ENCODE measurements at regions not wholly inside any gene's neighbourhood (a gene's known extent, or its start where the extent isn't known, plus 50 kb on each side); places are given as distances from the start of the nearest gene placed in this dataset.

DNA sequence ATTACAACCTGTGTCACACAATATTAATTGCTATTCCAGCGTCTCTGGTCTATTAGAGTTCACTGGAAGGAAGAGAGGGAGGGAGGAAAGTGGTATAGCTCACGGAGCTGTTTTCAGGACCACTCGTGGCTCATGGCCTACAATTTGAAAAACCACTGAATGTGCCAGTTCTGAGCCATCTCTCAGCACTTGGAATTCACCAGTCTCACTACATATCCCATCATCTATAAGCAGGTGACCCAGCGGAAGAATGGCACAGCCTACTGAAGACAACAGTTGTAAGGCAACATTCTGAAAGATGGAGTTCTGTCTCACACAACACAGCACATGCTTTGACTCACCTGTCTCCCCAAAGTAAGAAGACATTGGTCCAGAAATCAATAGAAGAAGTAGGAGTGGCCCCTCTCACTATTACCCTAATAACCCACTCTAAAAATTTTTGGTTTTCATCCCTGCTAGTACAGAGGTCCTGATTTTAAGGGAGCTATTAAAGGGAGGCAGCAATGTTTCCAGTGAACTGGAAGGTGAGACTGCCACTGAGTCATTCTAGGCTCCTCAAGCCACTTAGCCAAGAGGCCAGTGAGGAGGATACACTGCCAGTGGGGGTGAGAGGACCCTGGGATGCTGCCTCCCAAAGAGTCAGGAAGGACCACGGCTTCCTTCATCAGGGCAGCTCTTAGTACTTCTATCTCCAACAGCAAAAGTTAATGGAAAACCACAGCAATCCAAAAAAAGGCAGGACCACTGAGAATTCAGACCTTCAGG is 50.0 kb upstream of the DOCK9 start:
- no peak for DNase-seq

DNA sequence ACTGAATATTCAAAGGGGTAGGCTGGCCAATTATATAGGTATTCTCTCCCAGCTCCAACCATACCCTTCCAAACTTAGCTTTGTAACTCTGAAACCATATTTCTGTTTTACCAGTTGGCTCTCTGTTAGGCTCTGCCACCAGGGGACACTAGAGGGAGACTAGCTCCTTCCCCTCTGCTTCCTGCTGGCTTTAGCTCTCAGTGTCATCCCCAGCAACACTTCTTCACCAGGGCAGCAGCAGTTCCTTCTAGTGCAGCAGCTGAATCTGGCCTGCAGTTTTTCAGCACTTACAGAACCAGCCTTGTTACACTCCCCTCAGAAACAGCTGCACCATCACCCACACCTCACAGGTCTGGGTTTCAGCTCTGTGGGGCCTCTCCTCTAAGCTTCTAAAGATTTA is 51.0 kb upstream of the DOCK9 start:
- no peak for DNase-seq

DNA sequence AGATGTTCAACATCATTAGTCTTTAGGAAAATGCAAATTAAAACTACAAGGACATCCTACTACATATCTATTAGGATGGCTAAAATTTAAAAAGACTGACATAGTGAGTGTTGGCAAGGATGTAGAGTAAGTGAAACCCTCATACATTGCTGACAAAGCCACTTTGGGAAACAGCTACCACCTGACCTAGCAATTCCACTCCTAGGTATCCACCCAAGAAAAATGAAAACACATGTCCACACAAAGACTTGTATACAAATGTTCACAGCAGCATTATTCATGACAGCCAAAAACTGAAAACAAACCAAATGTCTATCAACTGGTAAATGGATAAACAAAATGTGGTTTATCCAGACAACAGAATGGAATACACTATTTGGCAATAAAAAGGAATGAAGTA is 51.7 kb upstream of the DOCK9 start:
- no peak for DNase-seq

DNA sequence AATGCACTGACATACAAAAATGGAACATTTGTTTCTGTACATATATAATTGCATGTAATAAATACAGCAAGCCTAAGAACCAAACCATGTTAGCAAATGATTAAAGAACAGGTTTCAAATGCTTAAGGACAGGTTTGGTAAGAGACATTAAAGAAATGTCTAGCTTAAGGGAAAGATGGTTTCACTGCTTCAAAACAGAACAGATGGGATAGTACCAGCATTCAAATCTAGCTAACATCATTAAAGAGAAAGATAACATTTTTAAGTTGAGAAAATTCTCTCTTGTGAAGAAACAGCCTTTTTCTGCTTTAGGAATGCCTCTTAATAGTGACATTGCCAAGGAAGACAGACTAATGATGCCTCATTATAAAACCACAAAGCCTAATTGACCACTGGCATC is 52.5 kb upstream of the DOCK9 start:
- no peak for DNase-seq

DNA sequence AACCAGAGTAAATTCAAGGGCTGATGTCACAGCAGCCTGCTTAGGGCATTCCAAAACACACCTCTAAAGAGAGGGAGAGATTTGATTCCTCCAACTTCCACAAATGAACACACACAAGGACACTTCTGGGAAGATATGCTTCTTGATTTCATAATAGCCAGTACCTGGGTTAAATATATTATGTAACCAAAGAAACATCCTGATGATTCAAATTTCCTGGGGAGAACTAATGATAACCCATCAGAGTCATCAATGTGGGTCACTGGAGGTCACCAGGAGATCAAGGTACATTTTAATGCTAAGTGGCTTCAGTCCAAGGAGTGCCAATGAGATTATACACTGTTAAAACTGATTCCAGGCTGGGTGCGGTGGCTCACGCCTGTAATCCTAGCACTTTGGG is 54.0 kb upstream of the DOCK9 start:
- DNase-seq, result no peak

DNA sequence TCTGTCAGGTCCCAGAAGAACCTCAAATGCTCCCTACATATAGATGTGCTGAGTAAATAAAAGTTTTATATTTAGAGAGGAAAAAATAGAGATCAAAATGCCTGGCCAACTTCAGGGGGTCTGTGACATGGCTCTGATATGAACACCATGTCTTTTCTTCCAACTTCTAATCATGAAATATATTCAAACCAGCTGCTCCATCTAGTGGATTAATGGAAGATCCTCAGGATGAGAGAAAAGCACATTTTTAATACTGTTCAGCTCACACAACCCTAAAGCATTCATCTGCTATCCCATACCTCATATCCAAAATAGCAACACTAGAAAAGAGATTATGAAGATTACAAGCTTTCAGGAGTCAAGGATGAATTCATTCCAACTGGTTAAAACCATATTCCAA is 56.0 kb upstream of the DOCK9 start:
- DNase-seq, result peak in 1 of 2 experiments; percentile 13

DNA sequence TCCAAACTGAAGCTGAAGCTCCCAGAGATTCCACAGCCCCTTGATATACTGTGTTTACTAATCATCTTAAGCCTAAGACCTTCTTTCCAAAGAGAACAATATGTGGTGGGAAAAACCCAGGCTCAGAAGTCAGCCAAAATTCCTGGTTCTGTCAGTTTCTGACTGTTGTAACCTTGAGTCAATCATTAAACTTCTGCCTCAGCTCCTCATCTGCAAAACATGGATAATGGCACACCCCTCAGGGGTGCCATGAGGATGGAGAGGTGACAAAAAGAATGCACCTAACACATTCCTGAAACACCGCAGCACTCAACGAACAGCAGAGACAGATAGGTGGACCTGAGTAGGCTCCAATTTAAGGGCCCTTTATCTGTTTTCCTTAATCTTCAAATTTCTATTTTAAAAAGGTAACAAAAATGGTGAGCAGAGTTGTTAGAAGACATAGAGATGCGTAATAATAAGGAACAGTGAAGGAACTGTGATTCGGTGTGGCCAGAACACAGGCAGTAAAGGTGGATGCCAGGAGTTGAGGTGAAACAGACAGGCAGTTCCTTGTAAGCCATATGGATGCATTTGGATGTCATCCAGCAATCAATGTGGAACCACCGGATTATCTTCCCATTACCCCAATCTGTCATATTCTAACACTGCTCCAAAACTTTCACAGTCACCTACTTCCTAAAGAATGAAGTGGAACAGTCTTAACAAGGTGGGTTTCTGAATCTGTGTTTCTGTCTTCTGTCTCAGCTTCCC is 56.6 kb upstream of the DOCK9 start:
- peak in 1 of 2 experiments; percentile 4 for DNase-seq

DNA sequence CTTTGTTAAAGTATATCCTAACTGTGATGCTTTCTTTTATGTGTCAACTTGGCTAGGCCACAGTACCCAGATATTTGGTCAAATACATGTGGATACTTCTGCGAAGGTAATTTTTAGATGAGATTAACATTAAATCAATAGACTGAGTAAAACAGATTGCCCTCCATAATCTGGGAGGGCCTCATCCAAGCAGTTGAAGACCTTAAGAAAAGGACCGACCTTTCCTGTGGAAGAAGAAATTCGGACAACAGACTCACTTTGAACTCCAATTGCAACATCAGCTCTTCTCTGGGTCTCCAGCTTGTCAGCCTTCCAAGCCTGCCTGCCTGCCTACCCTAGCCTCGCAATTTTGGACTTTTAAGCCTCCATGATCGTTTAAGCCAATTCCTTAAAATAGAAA is 57.9 kb upstream of the DOCK9 start:
- DNase-seq, result no peak

DNA sequence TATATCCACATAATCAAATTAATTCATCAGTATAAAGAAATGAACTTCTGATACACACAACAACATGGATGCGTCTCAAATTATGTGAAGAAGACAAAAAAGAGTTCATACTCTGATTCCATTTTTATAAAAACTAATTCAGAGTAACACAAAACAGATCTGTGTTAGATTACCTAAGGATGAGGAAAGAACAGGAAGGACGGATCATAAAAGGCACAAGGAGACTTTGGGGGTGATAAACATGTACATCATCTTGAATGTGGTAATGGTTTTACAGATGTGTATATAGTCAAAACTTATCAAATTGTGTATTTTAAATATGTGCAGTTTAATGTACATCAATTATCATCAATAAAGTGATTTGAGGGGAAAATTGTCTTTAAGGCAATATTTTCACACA is 59.9 kb upstream of the DOCK9 start:
- DNase-seq, result no peak

DNA sequence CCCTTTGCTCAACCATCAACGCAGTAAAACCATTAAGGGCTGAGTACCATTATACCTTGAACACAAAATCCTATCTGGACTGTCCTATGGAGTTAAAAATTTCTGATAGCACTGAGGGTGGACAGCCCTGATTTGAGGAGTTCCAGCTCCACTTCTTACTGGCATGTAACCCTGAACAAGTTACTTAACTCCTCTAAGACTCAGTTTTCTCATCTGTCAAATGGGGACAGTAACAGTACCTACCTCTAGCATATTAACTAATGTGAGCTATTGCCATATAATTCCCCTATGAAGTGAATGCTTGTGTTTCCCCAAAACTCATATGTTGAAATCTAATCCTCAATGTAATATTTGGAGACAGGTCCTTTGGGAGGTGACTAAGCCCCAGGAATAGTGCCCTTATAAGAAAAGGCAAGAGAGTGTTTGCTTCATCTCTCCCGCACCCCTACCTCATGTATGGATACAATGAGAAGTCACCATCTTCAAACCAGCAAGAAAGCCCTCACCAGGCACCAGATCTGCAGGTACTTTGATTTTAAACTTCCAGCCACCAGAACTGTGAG is 61.9 kb upstream of the DOCK9 start:
- DNase-seq, result no peak

DNA sequence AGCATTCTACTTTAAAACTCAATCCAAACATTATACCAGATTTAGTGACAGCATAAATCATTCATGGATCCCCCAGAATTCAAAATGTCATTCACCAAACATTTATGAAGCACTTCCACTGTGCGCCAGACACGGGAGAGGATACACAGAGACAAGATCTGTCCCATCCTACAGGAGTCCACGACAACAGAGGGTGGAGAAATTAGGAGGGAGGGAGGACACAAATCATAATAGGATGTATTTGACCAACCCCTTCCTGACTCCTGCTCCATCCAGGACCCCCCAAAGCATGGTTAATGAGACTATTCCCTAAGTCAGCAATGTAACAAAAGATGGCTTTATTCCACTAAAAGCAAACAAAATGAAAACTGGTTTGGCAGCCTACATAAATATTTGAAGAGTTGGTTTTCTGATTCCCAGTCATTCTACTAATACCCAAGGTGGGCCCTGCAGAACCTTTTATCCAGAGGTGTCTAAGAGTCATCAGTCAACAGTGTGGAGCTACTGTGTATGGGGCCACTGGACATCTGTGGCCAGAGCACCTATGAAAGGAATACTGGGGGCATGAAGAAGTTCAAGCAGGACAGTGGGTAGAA is 62.8 kb upstream of the DOCK9 start:
- no peak for DNase-seq

DNA sequence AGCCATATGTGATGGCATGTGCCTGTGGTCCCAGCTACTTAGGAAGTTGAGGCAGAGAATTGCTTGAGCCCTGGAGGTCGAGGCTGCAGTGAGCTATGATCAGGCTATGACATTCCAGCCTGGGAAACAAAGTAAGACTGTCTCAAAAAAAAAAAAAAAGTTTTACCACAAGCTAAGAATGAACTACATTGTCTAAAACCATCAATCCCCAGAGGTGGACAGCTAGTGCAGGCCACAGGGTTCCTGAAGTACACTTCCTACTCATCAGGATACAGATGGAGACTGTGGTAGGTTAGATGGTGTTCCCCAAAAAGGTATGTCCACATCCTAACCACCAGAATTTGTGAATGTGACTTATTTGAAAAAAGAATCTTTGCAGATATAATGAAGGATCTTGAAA is 63.5 kb upstream of the DOCK9 start:
- no peak for DNase-seq

DNA sequence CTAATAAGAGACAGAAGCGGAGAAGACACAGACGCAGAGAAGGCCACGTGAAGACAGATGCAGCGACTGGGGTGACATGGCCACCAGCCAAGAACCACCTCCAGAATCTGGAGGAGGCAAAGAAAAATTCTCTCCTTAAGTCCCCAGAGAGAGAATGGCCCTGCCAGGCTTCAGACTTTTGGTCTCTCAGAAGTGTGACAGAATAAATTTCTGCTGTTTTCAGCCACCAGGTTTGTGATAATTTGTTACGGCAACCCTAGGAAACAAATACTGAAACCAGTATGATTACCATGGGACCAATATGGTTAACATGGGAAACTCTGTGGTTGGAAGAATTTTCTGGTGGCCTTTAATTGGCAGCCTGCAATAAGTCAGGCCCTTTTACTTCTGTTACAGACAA is 63.9 kb upstream of the DOCK9 start:
- DNase-seq, result no peak

DNA sequence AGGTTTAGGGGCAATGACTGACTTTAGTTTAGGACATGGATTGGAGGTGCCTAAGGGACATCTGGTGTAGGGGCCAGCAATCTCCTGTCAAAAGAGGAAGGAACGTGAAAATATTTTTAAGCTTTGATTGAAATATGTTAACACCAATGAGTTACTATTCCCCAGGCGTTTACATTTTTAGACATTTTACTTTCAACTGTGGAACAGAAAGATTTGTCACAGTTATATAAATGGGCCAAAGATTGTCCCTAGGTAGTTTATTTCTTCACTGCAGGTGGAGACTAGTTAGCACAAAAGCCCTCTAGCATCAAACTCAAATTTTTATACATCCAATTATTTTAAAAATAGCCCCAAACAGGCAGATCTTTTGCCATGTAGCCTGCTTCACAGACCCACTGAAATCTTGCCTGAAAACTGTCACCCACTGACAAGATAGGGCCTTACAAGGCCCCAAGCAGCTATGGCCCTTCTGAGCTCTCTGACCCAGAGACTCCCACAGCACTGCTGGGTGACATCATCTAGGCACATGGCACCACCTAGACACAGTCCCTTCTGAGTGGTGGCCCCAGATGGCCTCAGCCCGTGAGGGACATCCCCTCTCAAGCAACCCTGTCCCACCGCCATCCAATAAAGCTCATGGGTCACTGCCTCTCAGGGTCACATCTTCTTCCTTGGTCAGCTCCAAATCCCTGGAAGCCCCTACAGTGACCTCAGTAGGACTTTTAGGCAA is 64.8 kb upstream of the DOCK9 start:
- no peak for DNase-seq

DNA sequence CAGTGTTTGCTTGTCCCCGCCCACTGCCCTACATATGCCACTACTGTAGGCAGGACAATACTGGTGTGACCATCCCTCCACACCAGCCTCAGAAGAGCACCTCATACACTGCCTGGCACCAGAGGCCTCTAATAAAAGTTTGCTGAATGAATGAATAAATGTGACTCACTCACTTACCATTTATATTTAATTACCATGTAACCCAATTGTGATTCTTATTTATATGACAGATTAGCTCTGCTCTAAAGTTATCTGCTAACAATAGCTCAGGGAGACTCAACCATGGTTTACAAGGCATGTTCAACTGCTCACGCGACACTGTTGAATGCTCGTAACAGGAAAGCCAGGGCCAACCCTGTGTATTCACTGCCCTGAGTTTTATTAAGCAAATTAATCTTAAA is 66.0 kb upstream of the DOCK9 start:
- DNase-seq, result no peak

DNA sequence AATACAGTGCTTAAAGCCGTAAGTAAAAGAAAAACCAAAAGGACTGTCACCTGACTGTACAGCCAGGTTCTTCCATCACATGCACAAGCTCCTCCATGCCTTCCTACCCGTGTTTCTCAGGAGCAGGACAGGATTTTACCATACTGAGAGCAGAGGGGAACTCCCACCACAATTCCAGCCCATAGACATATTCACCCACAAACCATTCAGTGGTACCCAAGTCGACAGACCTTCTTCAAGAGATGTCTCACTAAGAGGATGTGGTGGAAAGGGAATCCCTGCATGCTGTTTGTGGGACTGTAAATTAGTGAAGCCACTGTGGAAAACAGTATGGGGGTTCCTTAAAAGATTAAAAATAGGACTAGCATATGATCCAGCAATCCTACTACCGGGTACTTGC is 66.9 kb upstream of the DOCK9 start:
- no peak for DNase-seq

DNA sequence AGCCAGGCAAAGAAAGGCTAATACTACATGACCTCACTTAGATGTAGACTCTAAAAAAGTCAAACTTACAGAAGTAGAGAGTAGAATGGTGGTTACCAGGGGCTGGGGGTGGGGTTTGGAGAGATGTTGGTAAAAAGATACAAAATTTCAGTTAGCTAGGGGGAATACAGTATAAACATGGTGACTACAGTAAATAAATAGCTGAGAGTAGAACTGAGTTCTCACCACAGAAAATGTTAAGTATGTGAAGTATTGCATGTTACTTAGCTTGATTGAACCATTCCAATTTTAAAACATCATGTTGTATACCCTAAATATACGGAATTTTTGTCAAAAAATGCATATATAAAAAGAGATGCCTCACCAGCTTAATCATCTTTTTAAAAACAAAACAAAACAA is 67.5 kb upstream of the DOCK9 start:
- DNase-seq, result no peak

DNA sequence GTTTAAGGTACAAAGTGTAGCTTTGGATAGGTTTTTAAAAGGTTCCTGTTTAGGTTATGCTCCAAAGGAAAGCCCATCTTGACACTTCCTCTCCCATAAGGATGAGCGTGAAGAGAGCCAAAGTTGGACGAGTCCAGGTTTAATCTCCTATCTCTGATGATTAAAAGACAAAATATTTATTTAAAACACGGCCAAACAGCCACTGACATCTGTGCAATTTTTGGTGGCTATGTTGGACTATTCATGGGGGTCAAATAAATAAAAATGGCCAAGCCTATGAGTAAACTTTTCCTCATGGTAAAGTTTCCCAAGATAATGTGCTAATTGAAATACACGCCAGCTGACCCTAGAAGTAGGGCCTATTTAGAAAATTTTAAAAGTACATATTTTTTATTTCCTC is 69.0 kb upstream of the DOCK9 start:
- no peak for DNase-seq

DNA sequence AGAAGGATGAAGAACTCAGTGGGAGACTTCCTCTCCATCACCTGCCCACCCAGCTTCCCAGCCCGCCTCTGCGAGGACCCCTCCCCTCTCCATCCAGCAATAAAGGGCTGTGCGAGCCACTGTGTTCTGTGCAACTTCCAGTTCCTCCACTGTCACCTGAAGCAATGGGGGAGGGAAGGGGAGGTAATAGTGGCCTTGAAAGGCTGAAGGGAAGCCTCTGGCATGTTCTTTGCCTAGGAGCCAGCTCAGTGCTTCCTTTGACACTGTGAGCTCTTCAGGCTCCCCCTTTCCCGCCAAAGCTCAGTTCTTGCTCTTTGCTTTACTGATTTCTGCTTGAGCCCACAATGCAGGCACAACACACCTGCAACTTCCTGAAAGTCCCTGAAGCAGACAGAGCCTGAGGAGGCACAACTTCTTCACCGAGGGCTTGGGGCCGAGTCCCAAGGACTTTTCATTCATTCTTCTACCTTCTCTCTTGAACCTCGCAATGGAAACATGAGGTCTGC is 73.2 kb upstream of the DOCK9 start:
- no peak for DNase-seq

DNA sequence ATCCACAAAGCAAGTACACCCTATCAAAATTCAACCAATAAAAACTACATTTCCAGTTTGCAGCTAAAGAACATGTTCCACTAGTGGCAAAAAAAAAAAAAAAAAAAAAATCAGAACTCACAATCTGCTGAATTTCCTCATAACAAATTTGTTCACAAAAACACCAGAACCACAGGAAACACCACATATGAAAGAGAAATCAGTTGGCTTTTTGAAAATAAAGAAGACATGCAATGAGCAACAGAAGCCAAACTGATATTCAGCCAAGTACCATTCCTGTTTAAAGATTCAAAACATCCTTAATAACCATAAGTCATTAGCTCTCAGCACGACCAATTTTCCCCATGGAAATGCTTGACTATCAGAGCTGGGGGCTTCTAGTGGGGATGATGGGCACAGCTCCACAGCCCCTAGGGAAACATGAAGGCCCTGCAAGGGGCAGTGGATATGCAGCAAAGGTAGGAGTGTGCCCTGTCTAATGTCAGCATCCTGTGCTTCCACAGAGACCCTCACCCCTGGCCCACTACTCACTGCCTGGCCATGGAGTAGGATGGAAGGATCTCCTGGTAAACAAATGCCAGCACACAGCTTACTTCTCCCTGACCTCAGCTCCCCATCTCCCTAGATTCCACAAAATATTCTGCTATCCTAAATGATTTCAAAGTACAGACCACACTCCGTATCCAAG is 74.0 kb upstream of the DOCK9 start:
- DNase-seq, result no peak

DNA sequence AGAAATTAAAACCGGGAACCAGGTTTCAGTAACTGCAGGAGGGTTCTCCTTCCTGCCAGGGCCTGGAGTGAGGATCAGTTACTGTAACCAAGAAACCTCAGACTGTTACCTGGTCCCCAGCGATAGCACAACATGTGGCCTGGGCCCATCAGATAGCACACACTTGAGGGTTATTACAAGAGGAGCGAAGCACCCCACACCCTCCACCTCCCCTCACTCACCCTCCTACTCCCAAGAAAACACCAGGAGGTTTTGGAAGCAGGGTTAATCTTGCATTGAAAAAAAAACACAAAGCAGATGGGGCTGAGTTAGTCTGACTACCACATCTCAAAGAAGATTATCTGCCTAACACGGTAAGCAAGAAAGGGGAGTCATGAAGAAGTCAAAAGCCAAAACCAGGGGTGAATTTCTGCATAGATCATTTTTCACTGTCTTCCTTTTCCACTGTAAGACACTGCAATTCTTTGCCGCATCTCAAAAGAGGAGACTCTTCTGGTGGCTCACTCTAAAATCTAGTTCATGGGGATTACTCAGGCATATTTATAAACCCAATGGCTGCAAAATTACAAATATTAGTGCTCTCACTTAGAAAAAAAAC is 75.9 kb upstream of the DOCK9 start:
- DNase-seq, result no peak

DNA sequence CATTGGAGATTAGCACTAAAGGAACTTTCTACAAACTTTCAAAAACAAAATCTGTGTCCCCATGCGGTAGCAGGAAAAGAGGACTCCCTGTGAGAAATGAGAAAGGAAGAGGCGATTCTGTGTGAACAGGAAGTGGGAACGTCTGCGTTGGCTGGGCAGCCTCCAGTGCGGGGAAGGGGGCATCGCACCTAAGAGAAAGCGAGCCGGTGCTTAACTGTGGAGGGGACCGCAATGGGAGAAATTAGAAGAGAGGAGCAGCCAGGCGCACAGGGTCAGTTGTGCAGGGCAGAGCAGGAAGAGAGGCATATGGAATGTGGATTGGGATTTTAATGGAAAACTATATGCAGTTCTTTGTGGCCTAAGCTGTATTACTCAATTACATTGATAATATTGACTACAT is 77.4 kb upstream of the DOCK9 start:
- DNase-seq, result no peak

Data from NCI-H446 (cell line).